Activated CD8-positive, alpha-beta memory T cell treated with anti-CD3 and anti-CD28 coated beads, Interleukin-2, amount 50 U/mL, for 1 hour (primary cell): ENCODE measurements at regions not wholly inside any gene's neighbourhood (a gene's known extent, or its start where the extent isn't known, plus 50 kb on each side); places are given as distances from the start of the nearest gene placed in this dataset.

ENCODE experiments used
- DNase-seq: peaks from one replicate; pipeline ENCODE4 v3.0.0-alpha.2; 2020; ENCODE audit errors: extremely low read depth

- no peak for DNase-seq
Observed at GRCh38 chr2:237244976-237245646, 159.4 kb downstream of the COPS8 start.

DNA sequence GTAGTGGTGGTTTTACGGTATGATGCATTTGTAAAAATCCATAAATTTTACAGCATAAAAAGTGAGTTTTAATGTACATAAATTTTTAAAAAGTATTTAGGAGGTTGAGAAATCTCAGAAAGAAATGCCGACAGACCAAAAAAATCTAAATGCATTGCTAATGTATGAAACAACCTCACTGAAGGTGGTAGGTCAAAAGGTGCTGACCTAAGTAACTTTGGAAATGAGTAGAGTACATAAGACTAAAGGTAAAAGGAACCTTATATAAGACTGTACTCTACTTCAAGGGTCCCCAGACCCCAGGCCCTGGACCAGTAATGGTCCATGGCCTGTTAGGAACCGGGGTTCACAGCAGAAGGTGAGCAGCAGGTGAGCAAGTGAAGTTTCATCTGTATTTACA lies 163.4 kb downstream of the COL6A3 start:
- no peak for DNase-seq

DNA sequence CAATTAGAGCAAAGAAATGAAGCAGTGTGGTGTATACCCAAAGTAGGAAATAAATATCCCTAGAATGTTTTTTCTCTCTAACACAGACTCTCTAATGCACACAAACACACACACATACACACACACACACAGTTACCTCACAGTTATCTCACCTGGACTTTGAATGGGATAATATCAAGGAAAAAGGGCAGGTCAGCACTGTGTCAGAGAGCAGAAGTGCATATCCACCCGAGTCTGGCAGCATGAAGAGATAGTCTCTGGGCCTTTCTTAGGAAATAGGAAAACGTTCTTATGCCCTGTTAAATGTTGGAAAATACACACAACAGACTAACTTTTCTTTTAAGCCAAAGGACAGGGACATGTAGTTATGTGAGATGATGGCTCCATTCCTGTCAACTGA lies 162.0 kb downstream of the COL6A3 start:
- DNase-seq: no peak

DNA sequence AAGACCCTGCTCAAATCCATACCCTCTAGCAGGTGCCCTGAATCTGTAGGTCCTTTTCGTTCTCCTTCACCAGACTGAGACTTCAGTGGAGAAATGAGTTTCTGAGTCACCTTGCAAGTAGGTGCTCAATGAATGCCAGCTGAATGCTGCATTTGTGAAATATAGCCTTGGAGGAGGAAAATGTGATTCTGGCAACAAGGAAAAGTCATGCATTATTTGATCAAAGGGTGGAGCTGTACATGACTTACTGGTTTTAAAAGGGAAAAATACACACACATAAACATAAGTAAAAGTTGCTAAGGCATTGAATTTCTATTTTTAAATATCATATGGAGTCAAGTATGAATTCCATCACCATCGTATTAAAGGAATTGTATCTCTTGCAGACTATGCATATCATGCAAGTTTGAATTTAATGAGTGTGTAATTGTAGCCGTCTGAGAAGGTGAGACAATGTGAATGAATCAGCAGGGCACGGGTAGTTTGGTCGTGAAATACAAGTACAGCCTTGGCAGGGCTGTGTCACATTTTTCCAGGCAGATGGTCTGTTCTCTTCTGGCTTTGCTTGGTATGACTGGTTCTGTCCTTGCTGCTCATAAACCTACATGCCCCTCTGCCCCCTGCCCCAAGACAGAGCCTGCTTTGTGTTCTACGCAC lies 160.8 kb downstream of the COL6A3 start:
- DNase-seq: no peak

GRCh38 chr2:237254369-237254861 lies 159.5 kb downstream of the COL6A3 start:
- no peak for DNase-seq

DNA sequence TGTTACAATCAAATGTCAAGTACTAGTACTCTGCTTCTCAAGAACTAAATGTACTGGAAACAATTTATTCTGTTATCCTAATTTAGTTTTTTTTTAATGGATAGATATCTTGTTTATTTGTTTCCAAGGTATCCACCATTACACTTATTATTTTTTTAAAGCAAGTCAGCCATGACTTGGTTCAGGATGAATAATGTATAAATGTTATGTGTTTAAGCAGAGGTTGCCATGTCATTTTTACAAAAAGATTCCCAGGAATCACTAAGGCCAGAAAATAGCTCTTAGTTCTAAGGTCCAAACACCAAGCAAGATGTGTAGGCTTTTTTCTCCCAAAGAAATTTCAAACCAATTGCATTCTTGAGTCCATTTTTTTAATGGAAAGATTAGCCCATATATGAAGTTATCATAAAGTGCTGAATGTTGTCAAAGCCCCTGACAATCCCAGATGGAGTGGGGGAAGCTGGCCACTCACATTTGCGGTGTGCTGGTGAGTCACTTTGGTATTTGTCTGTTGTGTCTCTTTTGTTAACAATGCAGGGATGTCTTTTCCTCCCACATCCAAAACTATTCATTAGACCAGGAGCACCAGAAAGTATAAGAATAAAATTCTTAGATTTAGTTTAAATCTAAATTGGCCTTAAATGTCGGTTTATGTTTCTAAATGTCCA lies 158.9 kb downstream of the COL6A3 start:
- no peak for DNase-seq

DNA sequence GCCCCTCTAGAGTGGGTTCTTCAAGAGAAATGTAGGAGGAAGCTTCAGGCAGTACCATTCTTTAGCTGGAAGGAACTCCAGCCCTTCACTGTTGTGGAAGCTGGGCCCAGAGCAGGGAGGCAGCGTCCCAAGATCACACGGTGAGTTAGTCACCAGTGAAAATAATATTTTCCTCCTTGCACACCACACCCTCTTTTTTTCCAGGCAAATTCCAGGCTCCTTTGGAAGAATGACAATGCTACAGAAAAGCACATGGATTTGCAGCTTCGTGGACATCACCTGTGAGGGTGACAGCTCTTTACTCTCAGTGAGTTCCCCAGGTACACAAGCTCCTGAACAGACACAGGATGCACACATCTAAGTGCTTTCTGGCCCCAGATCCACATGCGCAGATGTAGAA lies 157.1 kb downstream of the COL6A3 start:
- DNase-seq: no peak

DNA sequence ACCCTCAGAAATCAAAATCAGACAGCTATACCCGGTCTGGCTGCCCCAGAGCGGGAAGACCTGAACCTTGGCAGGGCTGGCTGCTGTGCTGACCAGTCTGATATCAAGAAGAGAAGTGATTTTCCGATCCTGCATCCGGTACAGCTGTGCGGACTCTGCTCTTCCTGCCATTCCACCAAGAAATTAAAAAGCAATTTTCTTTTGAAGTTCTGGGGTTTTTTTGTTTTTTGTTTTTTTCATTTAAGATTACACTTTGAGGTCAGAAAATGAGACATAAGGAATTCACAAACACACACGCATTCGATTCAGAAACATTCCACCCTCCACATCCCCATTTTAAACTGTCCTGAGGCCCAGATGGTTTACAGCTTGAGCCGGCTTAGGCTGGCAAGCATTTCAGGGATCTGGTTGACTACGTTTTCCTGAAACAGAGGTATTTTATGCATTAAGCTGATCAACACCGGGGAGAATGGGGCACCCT lies 156.5 kb downstream of the COL6A3 start:
- DNase-seq: no peak

DNA sequence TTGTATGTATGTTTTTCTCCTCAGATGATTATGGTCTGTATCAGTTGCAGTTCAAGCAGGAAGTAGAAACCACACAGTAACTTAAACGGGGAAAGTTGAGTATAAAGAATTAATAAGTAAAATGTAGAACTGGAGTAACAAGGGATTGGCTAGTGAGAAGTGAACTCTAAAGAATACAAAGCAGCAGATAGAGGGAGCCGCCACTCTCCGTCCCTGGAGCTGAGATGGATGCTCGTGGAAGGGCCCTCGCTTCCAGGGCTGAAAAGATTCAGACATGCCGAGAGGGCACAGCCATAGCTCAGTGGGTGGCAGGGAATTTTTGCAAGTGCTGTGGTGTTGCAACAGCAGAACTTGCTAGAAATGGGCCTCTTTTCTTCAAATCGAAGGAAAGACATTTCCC lies 155.8 kb downstream of the COL6A3 start:
- no peak for DNase-seq

DNA sequence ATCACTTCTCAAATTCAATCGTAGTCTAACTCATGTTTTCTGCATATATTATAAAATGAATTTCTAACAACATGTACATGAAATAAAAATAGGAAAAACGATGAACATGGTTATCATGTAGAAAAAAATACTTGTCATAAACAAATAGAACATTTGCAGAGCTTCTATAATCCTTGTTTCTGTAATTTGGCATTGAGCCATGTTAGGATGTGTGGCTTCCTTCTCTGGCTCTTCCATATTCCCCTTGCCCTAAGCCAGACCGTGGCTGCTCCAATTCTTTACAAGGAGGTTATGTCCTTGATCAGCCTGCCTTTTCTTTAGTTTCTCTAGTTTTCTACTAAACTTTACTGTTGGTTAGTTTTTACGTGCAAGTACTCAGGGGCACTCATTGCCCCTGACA lies 155.3 kb downstream of the COL6A3 start:
- no peak for DNase-seq

GRCh38 chr2:237259201-237259600 lies 154.8 kb downstream of the COL6A3 start:
- no peak for DNase-seq

DNA sequence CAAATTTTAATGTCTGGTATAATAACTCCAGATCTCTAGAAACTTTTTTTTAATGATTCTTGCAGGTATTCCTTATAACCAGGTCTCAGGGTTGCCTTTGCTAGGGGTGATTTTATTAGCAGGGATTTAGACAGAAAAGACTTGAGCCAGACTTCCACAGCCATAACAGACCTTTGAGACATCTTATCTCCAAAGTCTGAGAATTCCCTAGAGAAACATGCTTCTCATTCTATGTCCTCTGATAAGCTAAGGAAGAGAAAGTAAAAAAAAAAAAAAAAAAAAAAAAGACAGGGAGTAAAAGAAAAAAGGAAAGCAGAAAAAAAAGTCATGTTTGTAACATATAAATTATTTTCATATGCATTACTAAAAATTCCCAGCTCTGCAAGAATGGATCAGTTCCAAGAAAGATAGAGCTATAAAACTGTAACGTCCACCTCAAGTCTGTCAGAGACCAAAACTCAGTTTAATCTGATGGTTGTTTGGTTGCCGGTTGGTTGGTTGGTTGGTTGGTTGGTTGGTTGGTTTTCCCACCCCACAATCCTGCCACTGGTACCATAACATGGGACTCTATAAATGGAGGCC lies 153.8 kb downstream of the COL6A3 start:
- DNase-seq: no peak

GRCh38 chr2:237260686-237261085 lies 153.3 kb downstream of the COL6A3 start:
- DNase-seq: no peak

DNA sequence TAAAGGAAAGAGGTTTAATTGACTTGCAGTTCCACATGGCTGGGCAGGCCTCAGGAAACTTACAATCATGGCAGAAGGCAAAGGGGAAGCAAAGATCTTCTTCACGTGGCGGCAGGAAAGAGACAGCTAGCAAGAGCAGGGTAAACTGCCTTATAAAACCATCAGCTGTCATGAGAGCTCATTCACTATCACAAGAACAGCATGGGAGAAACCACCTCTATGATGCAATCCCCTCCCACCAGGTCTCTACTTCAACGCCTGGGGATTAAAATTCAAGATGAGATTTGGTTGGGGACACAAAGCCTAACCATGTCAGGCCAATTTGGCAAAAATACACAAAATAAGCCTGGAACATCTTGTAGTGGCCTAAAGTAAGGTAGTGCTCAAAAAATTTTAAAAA lies 152.6 kb downstream of the COL6A3 start:
- DNase-seq: no peak

DNA sequence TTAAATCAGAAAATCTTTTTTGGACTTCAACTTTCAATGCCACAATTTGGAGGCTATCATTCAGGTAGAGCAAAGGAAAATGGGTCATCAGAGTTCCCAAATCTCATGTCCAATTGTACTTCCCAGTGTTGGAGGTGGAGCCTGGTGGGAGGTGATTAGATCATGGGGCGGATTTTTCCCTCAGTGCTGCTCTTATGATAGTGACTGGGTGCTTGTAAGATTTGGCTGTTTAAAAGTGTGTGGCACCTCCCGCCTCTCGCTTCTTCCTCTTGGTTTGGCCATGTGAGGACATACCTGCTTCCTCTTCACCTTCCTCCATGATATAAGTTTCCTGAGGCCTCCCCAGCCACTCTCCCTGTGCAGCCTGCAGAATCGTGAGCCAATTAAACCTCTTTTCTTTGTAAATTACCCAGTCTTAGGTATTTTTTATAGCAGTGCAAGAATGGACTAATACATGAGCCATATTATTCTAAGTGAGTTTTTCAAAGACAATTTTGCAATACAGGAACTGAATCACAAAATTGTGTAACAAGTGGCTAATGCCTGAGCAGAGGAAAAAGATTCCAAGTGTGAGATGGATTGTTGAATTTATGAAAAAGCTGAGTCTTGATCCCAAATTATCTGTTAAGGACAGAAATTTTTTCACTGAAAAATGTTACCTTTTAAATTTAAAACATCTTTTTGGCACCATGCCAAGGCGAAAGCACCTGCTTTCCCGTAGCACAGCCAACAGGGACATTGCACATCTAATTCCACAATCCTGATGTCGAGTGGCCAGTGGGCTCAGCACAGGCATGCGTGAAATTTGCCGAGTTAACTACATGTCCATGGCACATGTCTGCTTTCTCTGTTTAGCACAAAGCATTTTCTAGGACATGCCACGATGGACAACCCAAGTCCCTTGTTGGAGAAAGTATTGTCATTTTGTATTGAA lies 150.9 kb downstream of the COL6A3 start:
- no peak for DNase-seq

- no peak for DNase-seq
Observed at GRCh38 chr2:237264480-237265219, 149.3 kb downstream of the COL6A3 start.

DNA sequence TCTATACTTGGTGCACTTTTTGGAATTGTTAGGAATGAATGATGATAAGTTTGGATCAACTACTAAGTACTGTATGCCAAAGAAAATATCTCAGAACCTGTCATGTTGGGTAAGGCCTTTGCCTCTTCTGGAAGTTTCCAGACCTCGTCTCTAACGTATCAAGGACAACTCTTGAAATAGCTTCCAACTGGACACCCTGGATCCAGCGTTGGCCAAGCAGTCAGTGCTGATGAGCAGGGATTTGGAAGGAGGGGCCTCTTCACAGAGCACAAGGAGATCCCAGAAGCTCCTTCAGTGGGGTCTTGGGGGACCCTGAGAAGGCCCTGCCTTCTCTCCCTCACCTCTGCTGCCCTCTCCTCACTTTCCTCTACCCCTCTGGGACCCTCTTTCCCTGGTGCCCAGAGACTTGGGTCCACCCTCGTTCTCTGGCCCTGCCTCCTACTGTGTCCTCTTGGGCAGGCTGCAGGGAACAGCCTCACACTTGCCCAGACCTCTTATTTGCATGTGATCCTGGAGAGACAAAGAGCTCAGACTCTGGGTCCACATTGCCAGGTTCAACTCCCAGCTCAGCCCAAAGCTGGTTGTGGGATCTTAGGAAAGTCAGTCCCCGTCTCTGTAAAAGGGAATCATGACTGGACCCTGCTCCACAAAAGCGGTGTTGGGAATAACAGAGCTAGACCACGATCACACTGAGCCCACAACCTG lies 145.8 kb downstream of the COL6A3 start:
- no peak for DNase-seq

GRCh38 chr2:237269138-237269875 lies 144.7 kb downstream of the COL6A3 start:
- DNase-seq: no peak

GRCh38 chr2:237270520-237270919 lies 143.4 kb downstream of the COL6A3 start:
- no peak for DNase-seq
